AG04449 (cell line): ENCODE measurements at regions not wholly inside any gene's neighbourhood (a gene's known extent, or its start where the extent isn't known, plus 50 kb on each side); places are given as distances from the start of the nearest gene placed in this dataset.
"Not testable (repeated sequence)": the region's sequence is repeated elsewhere in the genome, so short reads cannot be mapped to it uniquely, and the experiment has no call there.

Experiments used
- CTCF ChIA-PET: fragments of 350-600 bp; formaldehyde crosslinking; extraction: SDS; loops from one replicate; lab custom pipeline; 2021; ENCODE audit warnings: antibody characterized with exemption; lab: Yijun Ruan, JAX
- POLR2A ChIA-PET: fragments of 400-600, 350-600 bp; formaldehyde crosslinking; extraction: SDS; loops from one replicate; lab custom pipeline; 2020; ENCODE audit warnings: antibody characterized with exemption, inconsistent platforms; lab: Yijun Ruan, JAX
- DNase-seq: peaks from one replicate; pipeline ENCODE4 v3.0.0-alpha.2; 2010; ENCODE audit warnings: low read depth, low spot score
- H3K4me3 ChIP-seq: 2 replicates; pipeline ENCODE4 v1.5.1; 2011; ENCODE audit warnings: low read depth, mild to moderate bottlenecking, control low read depth, low read length
- CTCF ChIP-seq: IDR thresholded peaks from one replicate; pipeline ENCODE4 v1.5.1; 2011; ENCODE audit warnings: mild to moderate bottlenecking, moderate library complexity, low read length, control low read depth, inconsistent platforms; ENCODE audit not compliant: insufficient read depth; ENCODE audit errors: missing control alignments

GRCh38 chr5:72691751-72692150, 124.7 kb upstream of the TNPO1 start:
- no peak overlapping the region for H3K4me3 ChIP-seq
- CTCF ChIA-PET, result interaction anchor here (0.6 to 1.3 kb wide), 3 partner anchors 14 to 153 kb away, joined by 3 read pairs; no protein-coding TSS in a partner anchor
- DNase-seq, result no peak
- POLR2A ChIA-PET, result no interaction called here
- TF ChIP-seq CTCF, result no peak

GRCh38 chr5:72688916-72689315, 127.5 kb upstream of the TNPO1 start:
- no peak overlapping the region for H3K4me3 ChIP-seq
- DNase-seq, result no peak
- ChIA-PET POLR2A (no interaction called here), CTCF (interaction anchor here (1.1 kb wide), 1 partner anchor 78 kb away, joined by 3 read pairs; no protein-coding TSS in a partner anchor)
- no peak for TF ChIP-seq CTCF

- H3K4me3 ChIP-seq, result no peak overlapping the region
- ChIA-PET CTCF (no interaction called here), POLR2A (no interaction called here)
- no peak for DNase-seq
- TF ChIP-seq CTCF, result no peak
These were observed 129.2 kb upstream of the TNPO1 start for GRCh38 chr5:72687288-72687687.

- DNase-seq, result no peak
- POLR2A ChIA-PET, result no interaction called here
- H3K4me3 ChIP-seq, result no peak overlapping the region
- CTCF ChIA-PET, result no interaction called here
- no peak for TF ChIP-seq CTCF
These were observed 133.9 kb upstream of the TNPO1 start for GRCh38 chr5:72682561-72682960.

- no peak overlapping the region for H3K4me3 ChIP-seq
- DNase-seq, result no peak
- ChIA-PET CTCF (no interaction called here), POLR2A (no interaction called here)
- no peak for TF ChIP-seq CTCF
These were observed 134.7 kb upstream of the TNPO1 start for GRCh38 chr5:72681781-72682180.

- ChIA-PET CTCF (no interaction called here), POLR2A (no interaction called here)
- no peak for TF ChIP-seq CTCF
- H3K4me3 ChIP-seq, result no peak overlapping the region
- DNase-seq, result no peak
These were observed 139.0 kb upstream of the TNPO1 start for GRCh38 chr5:72677447-72677846.

GRCh38 chr5:72676831-72677230, 139.6 kb upstream of the TNPO1 start:
- DNase-seq, POLR2A ChIA-PET, CTCF ChIA-PET, H3K4me3 ChIP-seq: not testable (repeated sequence)
